Progenitor cell of endocrine pancreas (in vitro differentiated cells): ENCODE measurements at regions not wholly inside any gene's neighbourhood (a gene's known extent, or its start where the extent isn't known, plus 50 kb on each side); places are given as distances from the start of the nearest gene placed in this dataset.

Experiments used
- DNase-seq: peaks from one replicate; pipeline ENCODE4 v3.0.0; 2021; ENCODE audit warnings: low spot score; ENCODE audit not compliant: unreplicated experiment
- H3K27ac Mint-ChIP-seq: 2 replicates; pipeline ENCODE4 v1.8.0; 2021; ENCODE audit warnings: mild to moderate bottlenecking, moderate library complexity, mixed read lengths
- H3K27me3 Mint-ChIP-seq: 2 replicates; pipeline ENCODE4 v1.8.0; 2021; ENCODE audit warnings: mixed read lengths
- H3K36me3 Mint-ChIP-seq: 2 replicates; pipeline ENCODE4 v1.8.0; 2022; ENCODE audit warnings: mixed read lengths; ENCODE audit not compliant: insufficient read depth
- H3K4me1 Mint-ChIP-seq: 2 replicates; pipeline ENCODE4 v1.8.0; 2021; ENCODE audit warnings: low read depth, mixed read lengths
- H3K4me3 Mint-ChIP-seq: 2 replicates; pipeline ENCODE4 v1.8.0; 2021; ENCODE audit warnings: low read depth, mild to moderate bottlenecking, moderate library complexity, mixed read lengths
- H3K9me3 Mint-ChIP-seq: 2 replicates; pipeline ENCODE4 v1.8.0; 2021; ENCODE audit warnings: low read depth, mixed read lengths
- CTCF ChIP-seq: fragments of 200-600 bp; sonication (generic); IDR thresholded peaks from one replicate; pipeline ENCODE4 v1.5.0; 2021; ENCODE audit warnings: antibody characterized with exemption, mild to moderate bottlenecking; ENCODE audit not compliant: unreplicated experiment

DNA sequence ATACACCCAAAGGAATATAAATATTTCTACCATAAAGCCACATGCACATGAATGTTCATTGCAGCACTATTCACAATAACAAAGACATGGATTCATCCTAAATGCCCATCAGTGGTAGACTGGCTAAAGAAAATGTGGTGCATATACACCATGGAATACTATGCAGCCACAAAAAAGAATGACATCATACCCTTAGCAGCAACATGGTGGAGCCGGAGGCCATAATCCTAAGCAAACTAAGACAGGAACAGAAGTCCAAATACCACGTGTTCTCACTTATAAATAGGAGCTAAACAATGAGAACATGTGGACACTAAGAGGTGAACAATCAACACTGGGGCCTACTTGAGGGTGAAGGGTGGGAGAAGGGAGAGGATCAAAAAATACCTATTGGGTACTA is 198.5 kb downstream of the BMP4 start:
- Mint-ChIP-seq H3K9me3 (peaks cover 18% of the 10 kb centered on the region), H3K4me3 (no peak overlapping the region), H3K4me1 (no peaks in the 10 kb centered on the region), H3K27me3 (no peaks in the 10 kb centered on the region), H3K36me3 (no peaks in the 10 kb centered on the region), H3K27ac (no peak overlapping the region)
- no peak for DNase-seq
- TF ChIP-seq CTCF, result no peak

DNA sequence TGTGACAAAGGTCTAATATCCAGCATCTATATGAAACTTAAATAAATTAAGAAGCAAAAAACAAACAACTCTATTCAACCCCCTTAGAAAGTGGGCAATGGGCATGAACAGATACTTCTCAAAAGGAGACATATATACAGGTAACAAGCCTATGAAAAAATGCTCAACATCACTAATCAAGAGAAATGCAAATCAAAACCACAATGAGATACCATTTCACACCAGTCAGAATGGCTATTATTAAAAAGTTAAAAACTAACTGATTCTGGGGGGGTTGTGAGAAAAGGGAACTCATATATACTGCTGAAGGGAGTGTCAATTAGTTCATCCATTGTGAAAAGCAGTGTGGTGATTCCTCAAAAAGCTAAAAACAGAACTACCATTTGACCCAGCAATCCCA is 198.9 kb downstream of the BMP4 start:
- Mint-ChIP-seq H3K27me3 (no peaks in the 10 kb centered on the region), H3K4me1 (no peaks in the 10 kb centered on the region), H3K4me3 (no peak overlapping the region), H3K9me3 (peaks cover 18% of the 10 kb centered on the region), H3K36me3 (no peaks in the 10 kb centered on the region), H3K27ac (no peak overlapping the region)
- no peak for TF ChIP-seq CTCF
- DNase-seq, result no peak

DNA sequence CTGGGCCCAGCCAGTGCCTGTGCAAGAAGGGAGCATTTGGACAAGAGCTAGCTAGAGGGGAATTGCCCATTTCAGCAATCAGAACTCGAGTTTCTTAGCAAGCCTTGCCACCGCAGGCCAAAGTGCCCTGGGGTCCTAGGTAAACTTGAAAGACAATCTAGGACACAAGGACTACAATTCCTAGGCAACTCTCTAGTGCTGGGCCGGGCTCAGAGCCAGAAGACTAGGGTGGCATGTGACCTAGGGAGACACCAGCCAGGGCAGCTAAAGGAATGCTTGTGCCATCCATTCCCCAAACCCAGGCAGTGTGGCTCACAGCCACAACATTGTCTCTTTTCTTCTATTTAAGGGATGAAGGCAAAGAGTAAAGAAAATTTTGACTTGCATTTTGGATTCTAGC is 205.0 kb downstream of the BMP4 start:
- no peaks in the 10 kb centered on the region for H3K4me1 Mint-ChIP-seq
- no peak for TF ChIP-seq CTCF
- no peaks in the 10 kb centered on the region for H3K36me3 Mint-ChIP-seq
- no peaks in the 10 kb centered on the region for H3K27me3 Mint-ChIP-seq
- H3K4me3 Mint-ChIP-seq, result no peak overlapping the region
- no peak for DNase-seq
- H3K9me3 Mint-ChIP-seq, result peaks cover 11% of the 10 kb centered on the region
- no peak overlapping the region for H3K27ac Mint-ChIP-seq

- Mint-ChIP-seq H3K27ac (no peak overlapping the region), H3K9me3 (no peaks in the 10 kb centered on the region), H3K4me3 (no peak overlapping the region), H3K4me1 (no peaks in the 10 kb centered on the region), H3K27me3 (peaks cover 3% of the 10 kb centered on the region), H3K36me3 (no peaks in the 10 kb centered on the region)
- no peak for TF ChIP-seq CTCF
- DNase-seq, result no peak
Observed at GRCh38 chr14:53748691-53749090, 207.9 kb downstream of the BMP4 start.

DNA sequence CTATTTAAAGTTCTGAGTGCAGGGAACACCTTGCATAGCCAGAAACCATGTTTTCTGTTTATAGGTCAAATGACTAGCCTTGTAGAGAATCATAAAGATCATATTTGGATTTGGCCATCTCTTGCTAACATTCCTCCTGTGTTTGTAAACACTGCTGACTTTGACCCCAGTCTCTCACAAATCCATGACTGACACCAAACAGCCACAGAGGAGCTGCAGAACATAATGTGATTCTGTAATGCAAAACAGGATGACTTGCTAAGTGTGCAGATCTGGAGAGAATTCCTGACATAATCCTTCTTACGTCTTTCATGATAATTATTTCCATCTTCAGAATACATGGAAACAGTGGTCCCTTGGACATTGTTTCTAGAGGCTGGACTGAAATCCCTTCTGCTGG is 211.8 kb downstream of the BMP4 start:
- TF ChIP-seq CTCF, result no peak
- H3K27ac Mint-ChIP-seq, result no peak overlapping the region
- no peaks in the 10 kb centered on the region for H3K9me3 Mint-ChIP-seq
- no peak overlapping the region for H3K4me3 Mint-ChIP-seq
- no peak for DNase-seq
- peaks cover 4% of the 10 kb centered on the region for H3K4me1 Mint-ChIP-seq
- H3K36me3 Mint-ChIP-seq, result no peaks in the 10 kb centered on the region
- peaks cover 6% of the 10 kb centered on the region for H3K27me3 Mint-ChIP-seq
